Left renal pelvis (tissue), 4 donors: ENCODE measurements at regions not wholly inside any gene's neighbourhood (a gene's known extent, or its start where the extent isn't known, plus 50 kb on each side); places are given as distances from the start of the nearest gene placed in this dataset.

Source experiments
- DNase-seq, 4 donors: peaks; one replicate each; pipeline ENCODE4 v3.0.0-alpha.2; 2013; ENCODE audit warnings: low read depth in 4 of 4, low spot score in 3 of 4

- no peak for DNase-seq
These were observed 249.7 kb downstream of the C4orf33 start for GRCh38 chr4:129345609-129346008.

DNA sequence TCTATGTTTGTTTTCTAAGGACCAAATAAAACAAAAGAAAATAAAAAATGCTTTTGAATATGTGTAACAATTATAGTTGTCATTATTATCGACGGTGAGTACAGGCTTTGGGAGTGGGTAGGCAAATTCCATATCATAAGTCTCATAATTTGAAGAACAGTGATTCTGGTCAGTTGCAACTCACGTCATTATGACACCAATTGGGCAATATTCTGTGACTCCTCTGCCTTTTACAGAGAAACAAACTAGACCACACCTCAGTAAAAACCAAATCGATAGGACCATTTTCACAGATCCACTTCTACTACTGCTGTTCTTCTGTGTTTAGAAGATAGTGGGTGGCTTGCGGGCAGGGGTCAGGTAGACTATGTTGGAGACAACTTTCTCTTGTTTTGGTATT is 250.1 kb downstream of the C4orf33 start:
- no peak for DNase-seq

GRCh38 chr4:129346734-129347133 is 250.8 kb downstream of the C4orf33 start:
- no peak for DNase-seq

GRCh38 chr4:129350834-129351721 is 255.1 kb downstream of the C4orf33 start:
- no peak for DNase-seq

DNA sequence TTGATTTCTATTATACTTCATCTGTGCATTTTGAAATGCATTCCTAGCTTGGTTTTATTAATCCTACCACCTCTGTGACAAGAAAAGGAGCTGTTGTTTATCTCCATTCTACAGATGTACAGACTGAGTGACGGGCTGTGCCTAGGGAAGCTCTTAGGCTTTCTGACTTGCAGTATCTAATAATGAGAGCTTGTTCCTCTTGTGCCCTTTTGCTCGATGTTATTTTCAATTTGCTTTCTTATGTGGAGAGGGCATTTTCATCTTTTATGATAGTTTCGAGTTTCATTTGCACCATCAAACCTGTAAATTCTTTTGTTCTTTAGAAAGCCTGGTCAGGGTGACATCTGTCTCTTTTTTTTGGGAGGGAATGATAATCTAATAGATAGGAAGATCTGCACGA is 256.5 kb downstream of the C4orf33 start:
- DNase-seq, result no peak

DNA sequence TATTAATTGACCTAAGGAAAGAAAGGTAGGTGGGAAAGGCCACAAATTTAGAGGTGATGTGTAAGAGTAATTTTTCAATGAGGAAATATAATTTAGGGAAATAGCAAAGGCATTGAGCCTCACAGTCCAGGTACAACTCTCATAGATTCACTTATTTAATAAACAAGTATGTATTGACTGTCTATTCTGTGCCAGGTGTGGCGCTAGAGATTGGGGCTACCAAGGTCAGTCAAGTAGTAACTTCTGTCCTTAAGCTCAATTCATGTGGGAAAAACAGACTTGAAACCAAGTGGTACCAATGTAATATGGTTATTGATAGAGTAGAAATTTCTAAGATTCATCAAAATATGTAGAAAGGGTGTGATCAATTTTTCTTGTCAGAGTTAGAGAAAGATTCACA is 257.5 kb downstream of the C4orf33 start:
- no peak for DNase-seq

GRCh38 chr4:129355031-129355430 is 259.1 kb downstream of the C4orf33 start:
- no peak for DNase-seq

DNA sequence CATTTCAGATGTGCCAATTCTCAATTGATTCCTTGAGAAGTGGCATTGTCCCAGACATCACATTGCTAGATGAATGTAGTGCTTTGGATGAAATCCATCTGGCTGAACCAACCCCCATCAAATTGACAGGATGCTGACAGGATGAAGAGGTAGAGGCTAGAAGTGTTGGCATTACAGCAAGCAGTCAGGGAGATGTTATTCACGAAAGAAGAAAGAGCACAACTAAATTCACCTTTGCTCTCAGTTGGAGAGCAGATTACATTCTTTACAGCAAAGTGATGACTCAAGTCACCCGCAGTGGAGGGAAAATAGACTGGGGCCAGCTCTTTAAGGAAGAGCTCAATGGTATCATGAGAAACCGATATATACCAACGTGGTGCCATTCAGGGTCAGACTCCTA is 259.6 kb downstream of the C4orf33 start:
- DNase-seq, result no peak

- no peak for DNase-seq
These were observed 262.6 kb downstream of the C4orf33 start for GRCh38 chr4:129358571-129358970.

DNA sequence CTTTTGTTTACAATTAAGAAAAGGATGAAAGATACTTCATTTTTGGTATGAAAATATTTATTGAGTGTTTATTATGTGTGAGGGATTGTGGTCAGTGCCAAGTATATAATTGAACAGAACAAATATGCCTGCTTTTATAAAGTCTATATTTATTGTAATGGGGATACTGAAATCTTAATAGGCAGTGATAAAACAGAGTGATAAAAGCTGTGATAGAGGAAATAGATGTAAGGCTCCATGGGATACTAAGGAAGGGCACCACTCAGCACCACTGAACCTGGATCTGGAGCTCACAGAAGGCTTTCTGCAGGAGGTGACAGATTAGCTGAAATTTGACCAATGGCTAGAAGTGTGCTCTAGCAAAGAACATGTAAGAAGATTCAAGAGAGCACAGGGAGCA is 263.5 kb downstream of the C4orf33 start:
- no peak for DNase-seq

- DNase-seq, result peak; percentile 47 to 62 (median 60)
These were observed 266.8 kb downstream of the C4orf33 start for GRCh38 chr4:129362691-129363274.

DNA sequence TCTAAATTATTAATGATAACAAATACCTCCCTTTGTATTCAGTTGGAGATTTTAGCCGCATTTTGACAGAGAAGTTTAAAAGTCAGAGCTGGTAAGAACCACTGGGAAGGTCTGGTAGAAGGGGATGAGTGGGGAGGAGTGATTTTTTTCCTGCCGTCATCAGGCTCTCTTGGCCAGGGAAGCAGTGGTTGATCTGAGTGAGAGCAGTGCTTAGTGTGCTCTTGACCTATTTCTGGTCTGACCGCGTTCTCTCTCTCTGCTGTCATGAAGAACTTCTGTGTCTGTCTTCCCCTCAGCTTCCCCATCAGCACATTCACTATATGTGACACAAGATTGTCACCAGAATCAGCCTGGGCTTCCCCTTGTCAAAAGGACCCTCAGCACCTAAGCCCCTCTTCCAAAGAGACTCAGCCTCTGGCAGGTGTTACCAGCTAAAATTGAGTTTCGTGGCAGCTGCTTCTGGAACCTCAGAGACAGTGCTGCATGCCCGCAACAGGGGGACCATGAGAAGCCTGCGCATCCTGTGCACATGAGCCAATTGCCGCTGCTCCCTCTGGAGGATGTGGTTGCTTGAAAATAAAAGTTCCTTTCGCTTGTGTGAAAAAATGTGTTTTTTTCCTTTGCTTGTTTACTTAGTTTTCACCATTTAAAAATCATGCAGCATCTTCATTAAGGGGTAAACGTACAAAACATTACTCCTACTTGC is 268.9 kb downstream of the C4orf33 start:
- DNase-seq, result no peak

GRCh38 chr4:129369361-129370010 is 273.5 kb downstream of the C4orf33 start:
- DNase-seq, result no peak

GRCh38 chr4:129371065-129371464 is 275.1 kb downstream of the C4orf33 start:
- DNase-seq, result no peak

GRCh38 chr4:129371926-129372325 is 276.0 kb downstream of the C4orf33 start:
- DNase-seq, result no peak

DNA sequence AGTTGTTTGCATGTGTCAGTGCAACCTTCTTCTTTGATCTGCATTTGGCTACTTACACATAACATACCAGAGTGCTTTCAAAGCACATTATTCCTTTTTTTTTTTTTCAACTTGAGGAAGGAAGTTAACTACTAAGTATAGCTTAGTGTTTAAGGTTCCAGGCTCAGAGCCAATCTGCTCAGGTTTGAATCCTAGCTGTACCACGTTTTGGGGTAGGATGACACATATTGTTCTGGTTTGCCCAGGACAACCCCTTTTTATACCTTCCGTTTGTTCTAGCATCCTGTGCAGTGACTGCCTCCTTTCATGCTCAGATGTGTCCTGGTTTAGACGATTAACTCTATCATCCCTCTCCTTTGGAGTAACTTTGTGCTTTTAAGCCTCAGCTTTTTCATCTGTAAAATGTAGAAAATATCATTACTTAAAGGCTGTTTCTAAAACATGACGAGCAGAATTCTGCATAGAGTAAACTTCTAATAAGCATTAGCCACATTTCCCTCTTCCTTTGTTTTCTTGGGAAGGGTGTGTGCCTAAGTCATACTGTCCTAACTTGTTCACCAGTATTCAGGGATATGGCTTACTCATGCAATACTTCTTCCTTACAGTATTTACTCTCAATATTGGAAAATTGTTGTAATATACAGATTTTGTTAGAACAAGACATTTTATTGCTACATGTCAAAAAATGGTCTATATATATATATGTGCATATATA is 281.3 kb downstream of the C4orf33 start:
- no peak for DNase-seq

DNA sequence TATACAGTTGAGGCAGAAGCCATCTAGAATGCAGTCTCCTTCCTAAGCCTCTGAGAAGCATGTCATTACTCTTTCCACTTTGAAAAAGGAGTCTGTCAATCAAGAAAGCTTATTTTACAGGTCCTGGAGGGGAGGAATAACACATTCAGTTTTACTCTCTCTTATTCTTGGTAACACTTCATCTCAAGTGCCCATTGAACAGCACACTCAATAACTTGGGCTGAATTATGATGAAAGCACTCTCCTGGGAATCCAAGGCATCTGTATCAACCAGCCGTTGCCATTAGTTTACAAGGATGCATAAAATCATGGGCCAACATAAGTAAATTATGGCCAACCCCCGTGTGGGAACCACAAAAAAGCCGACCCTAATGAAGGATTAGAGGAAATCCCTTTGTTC is 282.4 kb downstream of the C4orf33 start:
- DNase-seq, result no peak

DNA sequence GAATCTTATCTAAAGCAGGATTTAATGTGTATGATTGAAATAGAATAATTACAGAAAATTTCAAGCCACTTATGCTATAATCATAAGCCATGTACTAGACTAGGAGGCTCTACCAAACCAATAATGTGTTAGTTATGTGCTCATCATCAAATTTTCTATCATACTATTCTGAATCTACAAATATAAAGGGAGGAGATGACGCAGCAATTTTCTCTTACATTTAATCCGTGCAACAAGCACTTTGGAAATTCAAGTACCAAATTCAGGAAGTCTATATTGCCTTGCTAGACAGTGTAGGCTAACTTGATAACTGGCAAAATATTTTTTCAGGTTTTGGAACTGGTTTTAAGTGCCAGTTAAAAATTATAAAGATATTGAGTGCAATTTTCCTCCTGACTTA is 283.5 kb downstream of the C4orf33 start:
- no peak for DNase-seq

DNA sequence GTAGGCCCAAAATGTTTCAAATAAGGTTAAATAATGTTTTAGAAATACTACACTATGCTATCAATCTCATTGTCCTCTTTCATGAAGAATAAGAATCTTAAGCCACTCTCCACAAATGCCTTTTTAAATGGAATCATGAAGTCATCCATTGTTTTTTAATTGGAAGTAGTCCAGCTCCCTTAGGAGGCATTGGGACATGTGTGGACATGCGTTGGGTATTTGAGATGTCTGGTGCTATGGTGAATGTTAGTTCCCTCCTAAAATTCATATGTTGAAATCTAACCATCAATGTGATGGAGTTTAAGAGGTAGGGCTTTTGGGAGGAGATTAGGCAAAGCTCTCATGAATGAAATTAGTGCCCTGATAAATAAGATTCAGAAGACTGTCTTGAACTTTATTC is 289.0 kb downstream of the C4orf33 start:
- no peak for DNase-seq

DNA sequence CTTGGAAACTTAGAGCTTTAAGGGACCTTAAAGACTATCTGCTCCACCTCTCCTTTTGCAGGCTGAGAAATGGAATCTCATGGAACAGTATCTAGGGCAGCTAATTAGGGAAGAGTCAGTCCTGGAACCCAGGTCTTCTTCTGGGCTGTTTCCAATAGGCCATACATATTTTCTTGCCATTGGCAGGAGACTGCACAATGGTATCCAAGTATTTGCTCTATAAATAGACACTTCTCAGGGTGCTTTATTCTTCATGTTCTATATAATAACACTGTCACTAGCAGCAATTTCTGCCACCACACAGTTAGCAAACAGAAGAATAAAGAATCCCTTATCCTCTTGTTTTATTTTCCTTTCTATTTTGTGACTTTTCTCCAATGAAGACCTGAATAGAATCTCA is 291.7 kb downstream of the C4orf33 start:
- DNase-seq, result no peak

DNA sequence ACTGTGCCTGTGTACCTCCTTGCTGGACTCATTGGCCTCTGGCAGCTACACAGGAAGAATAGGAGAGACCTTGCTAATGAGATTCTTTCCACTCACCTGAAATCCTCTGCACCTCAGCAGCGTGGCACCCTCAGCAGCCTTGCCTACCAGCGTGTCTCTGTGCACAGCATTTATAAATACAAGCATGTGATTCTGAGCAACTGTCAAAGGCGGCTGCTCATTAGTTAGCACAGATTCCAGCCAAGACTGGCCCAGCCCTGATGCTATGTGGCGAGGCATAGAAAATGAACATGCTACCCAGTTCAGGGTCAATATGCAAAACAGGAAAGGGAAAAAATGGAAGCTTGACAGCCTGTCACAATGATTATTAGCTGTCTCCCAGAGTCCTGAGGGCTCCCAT is 298.0 kb downstream of the C4orf33 start:
- no peak for DNase-seq
